ENCODE measurements at regions not wholly inside any gene's neighbourhood (a gene's known extent, or its start where the extent isn't known, plus 50 kb on each side); places are given as distances from the start of the nearest gene placed in this dataset.

GRCh38 chr3:187970106-187970505, 183.9 kb upstream of the LPP start:
- H2AFZ ChIP-seq (ENCODE audit: control insufficient read depth, low read depth, low read length), result no peak overlapping the region
- in situ Hi-C loops (cut with MboI) (no loop called here), intact Hi-C loops (cut with micrococcal nuclease; ENCODE audit: unreplicated experiment) (loop anchor here (10.0 kb wide), 1 partner anchor 225 kb away; the partner anchor contains the start of gene BCL6)
- ATAC-seq, result no peak
- no peak for FAIRE-seq
- no peaks in the 10 kb centered on the region for H3K36me3 ChIP-seq (ENCODE audit: control insufficient read depth in 2 of 2, insufficient read depth in 2 of 2, low read length in 1 of 2)
- ChIA-PET POLR2A (no interaction called here), SMC1A (ENCODE audit: uncharacterized antibody, unreplicated experiment) (no interaction called here), CTCF (no interaction called here), RAD21 (ENCODE audit: unreplicated experiment) (no interaction called here)
- H3K79me2 ChIP-seq (ENCODE audit: control insufficient read depth, insufficient read depth, low read length), result no peaks in the 10 kb centered on the region
- H4K20me1 ChIP-seq (ENCODE audit: control insufficient read depth, insufficient read depth), result no peaks in the 10 kb centered on the region
- BruUV-seq (replicated peaks), result no TSS peak
- H3K27me3 ChIP-seq (replicated peaks in 1 of 2; ENCODE audit: control insufficient read depth in 2 of 2, insufficient read depth in 2 of 2, low read length in 1 of 2), result peaks cover 4 to 7% of the 10 kb centered on the region in 2 experiments
- DNase-seq (ENCODE audit: low read depth, low spot score), result no peak
- no peak overlapping the region for H3K4me3 ChIP-seq
- no peak overlapping the region for H3K4me2 ChIP-seq (ENCODE audit: control insufficient read depth, insufficient read depth)
- H3K4me1 ChIP-seq (ENCODE audit: control insufficient read depth, insufficient read depth, low read length), result peaks cover 7% of the 10 kb centered on the region; the same call in 1 of the 2 replicates
- H3K9me3 ChIP-seq (replicated peaks; ENCODE audit: control insufficient read depth, insufficient read depth, low read length), result no peaks in the 10 kb centered on the region
- no peak overlapping the region for H3K27ac ChIP-seq (ENCODE audit: control insufficient read depth, insufficient read depth)
- TF ChIP-seq RAD21 (IDR thresholded peaks at IDR 0.05; ENCODE audit: insufficient read depth, low read depth, low read length) (no peak), NKRF (conservative IDR thresholded peaks at IDR 0.05) (no peak), SIX5 (IDR thresholded peaks at IDR 0.05; ENCODE audit: low read depth, low read length, severe bottlenecking) (no peak), ASH2L (IDR thresholded peaks at IDR 0.05; ENCODE audit: borderline replicate concordance, low read depth) (no peak), ZNF274 (IDR thresholded peaks at IDR 0.05; ENCODE audit: insufficient read depth, insufficient read length) (no peak), MYB (IDR thresholded peaks at IDR 0.05; ENCODE audit: borderline replicate concordance, low read depth, low read length) (no peak)
- H3K9ac ChIP-seq (ENCODE audit: control insufficient read depth, insufficient read depth, low read length), result no peak overlapping the region

- in situ Hi-C loops (cut with MboI), result no loop called here
These were observed 182.3 kb upstream of the LPP start for GRCh38 chr3:187971629-187972028.

More at GRCh38 chr3:187971629-187972028, 182.3 kb upstream of the LPP start:
- ChIA-PET SMC1A (ENCODE audit: uncharacterized antibody, unreplicated experiment) (interaction anchor here (0.9 kb wide), 1 partner anchor 10 kb away, joined by 3 read pairs; no protein-coding TSS in a partner anchor), CTCF (interaction anchor here (0.9 kb wide), 1 partner anchor 256 kb away, joined by 3 read pairs; no protein-coding TSS in a partner anchor), RAD21 (ENCODE audit: unreplicated experiment) (no interaction called here), POLR2A (no interaction called here)
- Histone ChIP-seq H3K27me3 (replicated peaks in 1 of 2; ENCODE audit: control insufficient read depth in 2 of 2, insufficient read depth in 2 of 2, low read length in 1 of 2) (peaks cover 2 to 4% of the 10 kb centered on the region in 2 experiments; a peak in 3 of 4 replicates), H3K36me3 (ENCODE audit: control insufficient read depth in 2 of 2, insufficient read depth in 2 of 2, low read length in 1 of 2) (no peaks in the 10 kb centered on the region), H4K20me1 (ENCODE audit: control insufficient read depth, insufficient read depth) (no peaks in the 10 kb centered on the region), H3K27ac (ENCODE audit: control insufficient read depth, insufficient read depth) (no peak overlapping the region), H3K9me3 (replicated peaks; ENCODE audit: control insufficient read depth, insufficient read depth, low read length) (no peaks in the 10 kb centered on the region), H3K4me1 (ENCODE audit: control insufficient read depth, insufficient read depth, low read length) (peaks cover 14% of the 10 kb centered on the region), H3K9ac (ENCODE audit: control insufficient read depth, insufficient read depth, low read length) (no peak overlapping the region), H2AFZ (ENCODE audit: control insufficient read depth, low read depth, low read length) (no peak overlapping the region), H3K79me2 (ENCODE audit: control insufficient read depth, insufficient read depth, low read length) (no peaks in the 10 kb centered on the region), H3K4me3 (no peak overlapping the region), H3K4me2 (ENCODE audit: control insufficient read depth, insufficient read depth) (no peak overlapping the region)
- intact Hi-C loops (cut with micrococcal nuclease; ENCODE audit: unreplicated experiment), result loop anchor here (10.0 kb wide), 1 partner anchor 227 kb away; the partner anchor contains the start of gene BCL6
- no peak for TF ChIP-seq REST (IDR thresholded peaks at IDR 0.05; ENCODE audit: low read depth, low read length)
- no peak for TF ChIP-seq BCLAF1 (IDR thresholded peaks at IDR 0.05)
- no peak for TF ChIP-seq WRNIP1 (IDR thresholded peaks at IDR 0.05; ENCODE audit: borderline replicate concordance, low read depth, low read length)
- WGBS (ENCODE audit: insufficient coverage, insufficient replicate concordance, low lambda C conversion rate, missing lambda C conversion rate), result 63% methylated on average over 4 of the region's 4 CpGs
- no peak for ATAC-seq
- no TSS peak for BruUV-seq (replicated peaks)
- DNase-seq (ENCODE audit: low read depth, low spot score), result no peak
- FAIRE-seq, result no peak
